Liver (tissue), 8 donors: ENCODE measurements at regions not wholly inside any gene's neighbourhood (a gene's known extent, or its start where the extent isn't known, plus 50 kb on each side); places are given as distances from the start of the nearest gene placed in this dataset.

Experiments used
- DNase-seq: peaks from one replicate; pipeline ENCODE4 v3.0.0-alpha.2; 2017; ENCODE audit warnings: low spot score
- H3K27ac ChIP-seq, 2 donors: one replicate each; pipeline ENCODE4 v1.7.0; 2013; ENCODE audit warnings: inconsistent platforms in 2 of 2, low read length in 2 of 2, control low read depth in 1 of 2, low read depth in 1 of 2, mild to moderate bottlenecking in 1 of 2
- H3K27me3 ChIP-seq, 4 donors: one replicate each; pipeline versions ENCODE4 v1.6.1 to v1.7.0; 2013; ENCODE audit warnings: low read length in 3 of 4, inconsistent platforms in 1 of 4, mild to moderate bottlenecking in 1 of 4, moderate library complexity in 1 of 4; ENCODE audit not compliant: control insufficient read depth in 4 of 4, insufficient read depth in 4 of 4
- H3K36me3 ChIP-seq, 4 donors: one replicate each; pipeline versions ENCODE4 v1.6.1 to v1.7.0; 2013; ENCODE audit warnings: low read length in 3 of 4, mild to moderate bottlenecking in 3 of 4, low read depth in 1 of 4, moderate library complexity in 1 of 4; ENCODE audit not compliant: control insufficient read depth in 4 of 4, insufficient read depth in 3 of 4
- H3K4me1 ChIP-seq, 4 donors: one replicate each; pipeline versions ENCODE4 v1.6.1 to v1.7.0; 2013; ENCODE audit warnings: low read length in 3 of 4, mild to moderate bottlenecking in 3 of 4, moderate library complexity in 1 of 4; ENCODE audit not compliant: control insufficient read depth in 4 of 4, insufficient read depth in 4 of 4
- H3K4me3 ChIP-seq, 3 donors: one replicate each; pipeline versions ENCODE4 v1.6.1 to v1.7.0; 2013; ENCODE audit warnings: low read length in 3 of 3, control low read depth in 1 of 3, low read depth in 1 of 3, mild to moderate bottlenecking in 1 of 3
- H3K9ac ChIP-seq, 2 donors: one replicate each; pipeline ENCODE4 v1.7.0; 2013; ENCODE audit warnings: low read length in 2 of 2, mild to moderate bottlenecking in 2 of 2, moderate library complexity in 2 of 2, control low read depth in 1 of 2, low read depth in 1 of 2
- H3K9me3 ChIP-seq, 4 donors: one replicate each; pipeline versions ENCODE4 v1.6.1 to v1.7.0; 2013; ENCODE audit warnings: low read length in 3 of 4; ENCODE audit not compliant: control insufficient read depth in 4 of 4
- CTCF ChIP-seq: fragments of 150-350 bp; IDR thresholded peaks from 2 replicates; pipeline ENCODE4 v1.5.1; 2017; ENCODE audit warnings: improper control_type of control experiment, low read depth, low read length; ENCODE audit not compliant: missing input control
- FOXA1 ChIP-seq: IDR thresholded peaks from 2 replicates; pipeline ENCODE4 v1.6.1; 2016; ENCODE audit warnings: antibody characterized with exemption
- FOXA2 ChIP-seq: IDR thresholded peaks from 2 replicates; pipeline ENCODE4 v1.6.1; 2016; ENCODE audit warnings: antibody characterized with exemption
- GABPA ChIP-seq, 2 donors: IDR thresholded peaks in 1 of 2; conservative IDR thresholded peaks in 1 of 2; 2 replicates each; pipeline ENCODE4 v1.6.1; 2016; ENCODE audit warnings: antibody characterized with exemption in 2 of 2, mild to moderate bottlenecking in 1 of 2, moderate library complexity in 1 of 2
- HNF4A ChIP-seq, 2 donors: conservative IDR thresholded peaks; 2 replicates each; pipeline ENCODE4 v1.6.1; 2016; ENCODE audit warnings: antibody characterized with exemption in 2 of 2, mild to moderate bottlenecking in 2 of 2
- HNF4G ChIP-seq: IDR thresholded peaks from 2 replicates; pipeline ENCODE4 v1.6.1; 2016; ENCODE audit warnings: antibody characterized with exemption
- JUND ChIP-seq, 2 donors: IDR thresholded peaks; 2 replicates each; pipeline ENCODE4 v1.6.1; 2016; ENCODE audit warnings: antibody characterized with exemption in 2 of 2
- NR2F2 ChIP-seq: IDR thresholded peaks from 2 replicates; pipeline ENCODE4 v1.6.1; 2016; ENCODE audit warnings: antibody characterized with exemption
- RAD21 ChIP-seq, 2 donors: IDR thresholded peaks; 2 replicates each; pipeline ENCODE4 v1.6.1; 2016; ENCODE audit warnings: antibody characterized with exemption in 2 of 2, mild to moderate bottlenecking in 2 of 2
- REST ChIP-seq: IDR thresholded peaks from 2 replicates; pipeline ENCODE4 v1.6.1; 2016; ENCODE audit warnings: antibody characterized with exemption, mild to moderate bottlenecking
- RXRA ChIP-seq, 2 donors: IDR thresholded peaks; 2 replicates each; pipeline ENCODE4 v1.6.1; 2017 to 2018; ENCODE audit warnings: antibody characterized with exemption in 2 of 2, mild to moderate bottlenecking in 1 of 2
- TAF1 ChIP-seq: conservative IDR thresholded peaks from 2 replicates; pipeline ENCODE4 v1.6.1; 2016; ENCODE audit warnings: antibody characterized with exemption, mild to moderate bottlenecking
- YY1 ChIP-seq: IDR thresholded peaks from 2 replicates; pipeline ENCODE4 v1.6.1; 2016; ENCODE audit warnings: antibody characterized with exemption, mild to moderate bottlenecking
- ZBTB33 ChIP-seq: IDR thresholded peaks from 2 replicates; pipeline ENCODE4 v1.6.1; 2016; ENCODE audit warnings: antibody characterized with exemption
- WGBS: extraction: QIAGEN DNeasy Blood & Tissue Kit; methylation state at CpG from one replicate; pipeline ENCODE4 v1.1.7; 2013; 5-methylcytosine and 5-hydroxymethylcytosine counted together
- donor health status: healthy.
- donor health status: healthy.
- donor health status: healthy.
- donor health status: healthy.
- donor health status: healthy.

- 89% methylated on average over 2 of the region's 2 CpGs for WGBS
- DNase-seq, result no peak
- no peak overlapping the region for H3K27ac ChIP-seq
These were observed 206.1 kb upstream of the PHYHIPL start for GRCh38 chr10:58970160-58970915.

GRCh38 chr10:58971211-58971610 lies 205.2 kb upstream of the PHYHIPL start:
- Histone ChIP-seq H3K9ac (no peak overlapping the region), H3K4me3 (no peak overlapping the region), H3K4me1 (peaks cover 1 to 12% (median 3%) of the 10 kb centered on the region in 4 donors), H3K27me3 (no peaks in the 10 kb centered on the region), H3K9me3 (no peaks in the 10 kb centered on the region), H3K27ac (no peak overlapping the region), H3K36me3 (no peaks in the 10 kb centered on the region)
- no peak for DNase-seq
- no peak for TF ChIP-seq JUND (IDR thresholded peaks at IDR 0.05)
- TF ChIP-seq NR2F2, result no peak
- no peak for TF ChIP-seq RXRA (IDR thresholded peaks at IDR 0.05)
- no peak for TF ChIP-seq YY1
- no peak for TF ChIP-seq CTCF
- TF ChIP-seq GABPA (IDR thresholded peaks at IDR 0.05 in 1 of 2, conservative IDR thresholded peaks at IDR 0.05 in 1 of 2), result no peak
- TF ChIP-seq TAF1, result no peak
- TF ChIP-seq ZBTB33, result no peak
- TF ChIP-seq RAD21 (IDR thresholded peaks at IDR 0.05), result no peak
- no peak for TF ChIP-seq FOXA1
- TF ChIP-seq HNF4A (conservative IDR thresholded peaks at IDR 0.05), result no peak
- no peak for TF ChIP-seq HNF4G
- TF ChIP-seq FOXA2, result no peak
- TF ChIP-seq REST, result no peak

More at GRCh38 chr10:58970160-58970915, 206.1 kb upstream of the PHYHIPL start:
- no peaks in the 10 kb centered on the region for H3K36me3 ChIP-seq
- peaks cover 0 to 9% (median 0%) of the 10 kb centered on the region in 4 donors for H3K4me1 ChIP-seq
- no peaks in the 10 kb centered on the region for H3K9me3 ChIP-seq
- H3K4me3 ChIP-seq, result no peak overlapping the region
- H3K9ac ChIP-seq, result no peak overlapping the region
- TF ChIP-seq YY1, result no peak
- no peaks in the 10 kb centered on the region for H3K27me3 ChIP-seq
